Uterus (tissue), 3 donors: ENCODE measurements at regions not wholly inside any gene's neighbourhood (a gene's known extent, or its start where the extent isn't known, plus 50 kb on each side); places are given as distances from the start of the nearest gene placed in this dataset.

Experiments used
- DNase-seq, 2 donors: peaks; one replicate each; pipeline ENCODE4 v3.0.0-alpha.2; 2019 to 2020
- H3K27ac ChIP-seq, 2 donors: fragments of 200-600 bp; sonication (generic); 1 replicate in 1 of 2; 2 replicates in 1 of 2; pipeline ENCODE4 v1.5.1; 2016 to 2018
- H3K27me3 ChIP-seq, 2 donors: fragments of 200-600 bp; sonication (generic); one replicate each; pipeline ENCODE4 v1.5.1; 2018 to 2019; ENCODE audit warnings: control low read depth in 1 of 2
- H3K36me3 ChIP-seq, 2 donors: fragments of 200-600 bp; sonication (generic); one replicate each; pipeline ENCODE4 v1.5.1; 2019; ENCODE audit warnings: control low read depth in 1 of 2
- H3K4me1 ChIP-seq, 2 donors: fragments of 200-600 bp; sonication (generic); one replicate each; pipeline ENCODE4 v1.5.1; 2018 to 2019; ENCODE audit warnings: control low read depth in 1 of 2
- H3K4me3 ChIP-seq, 2 donors: fragments of 200-600 bp; sonication (generic); 1 replicate in 1 of 2; 2 replicates in 1 of 2; pipeline ENCODE4 v1.5.1; 2018 to 2019; ENCODE audit warnings: mild to moderate bottlenecking in 1 of 2
- H3K9me3 ChIP-seq, 2 donors: fragments of 200-600 bp; sonication (generic); one replicate each; pipeline ENCODE4 v1.5.1; 2019; ENCODE audit warnings: control low read depth in 1 of 2
- CTCF ChIP-seq, 4 experiments: fragments of 200-600 bp in 2 of 4; fragments of 450-650 bp in 2 of 4; sonication (generic) in 2 of 4; IDR thresholded peaks; one replicate each; pipeline ENCODE4 v1.5.1; 2016 to 2019; ENCODE audit warnings: antibody characterized with exemption in 4 of 4, mild to moderate bottlenecking in 2 of 4, moderate library complexity in 1 of 4
- POLR2A ChIP-seq, 2 donors: fragments of 450-650 bp; IDR thresholded peaks; one replicate each; pipeline ENCODE4 v1.6.1; 2016; ENCODE audit warnings: antibody characterized with exemption in 2 of 2, mild to moderate bottlenecking in 1 of 2, moderate library complexity in 1 of 2
- intact Hi-C: fragments of 100-400 bp; cut with DNase I; formaldehyde crosslinking; loops from one replicate; pipeline ENCODE4 v1.15.1; 2023; ENCODE audit warnings: low total_unique reads
- donor health status: DM: yes; HTN: yes; CAD: no.

- intact Hi-C loops, result no loop called here
- no peak for TF ChIP-seq CTCF (IDR thresholded peaks at IDR 0.05)
- no peak for TF ChIP-seq POLR2A (IDR thresholded peaks at IDR 0.05)
- DNase-seq, result no peak
- H3K27ac ChIP-seq, result no peak overlapping the region
- no peaks in the 10 kb centered on the region for H3K9me3 ChIP-seq
- no peaks in the 10 kb centered on the region for H3K4me1 ChIP-seq
- no peaks in the 10 kb centered on the region for H3K36me3 ChIP-seq
- no peak overlapping the region for H3K4me3 ChIP-seq
- peaks cover 0 to 4% of the 10 kb centered on the region in 2 donors for H3K27me3 ChIP-seq
These were observed 542.5 kb downstream of the GATA3 start for GRCh38 chr10:8596929-8597472.

- TF ChIP-seq CTCF (IDR thresholded peaks at IDR 0.05), result no peak
- TF ChIP-seq POLR2A (IDR thresholded peaks at IDR 0.05), result no peak
- intact Hi-C loops, result no loop called here
- H3K4me1 ChIP-seq, result no peaks in the 10 kb centered on the region
- no peak overlapping the region for H3K4me3 ChIP-seq
- H3K36me3 ChIP-seq, result no peaks in the 10 kb centered on the region
- no peak overlapping the region for H3K27ac ChIP-seq
- H3K9me3 ChIP-seq, result no peaks in the 10 kb centered on the region
- no peaks in the 10 kb centered on the region for H3K27me3 ChIP-seq
- DNase-seq, result no peak
These were observed 545.7 kb downstream of the GATA3 start for GRCh38 chr10:8600192-8600591.

GRCh38 chr10:8602821-8603220, 548.3 kb downstream of the GATA3 start:
- Histone ChIP-seq H3K4me3 (no peak overlapping the region), H3K36me3 (peaks cover 0 to 1% of the 10 kb centered on the region in 2 donors), H3K9me3 (no peaks in the 10 kb centered on the region), H3K27ac (no peak overlapping the region), H3K4me1 (no peaks in the 10 kb centered on the region), H3K27me3 (no peaks in the 10 kb centered on the region)
- intact Hi-C loops, result no loop called here
- no peak for DNase-seq
- no peak for TF ChIP-seq POLR2A (IDR thresholded peaks at IDR 0.05)
- no peak for TF ChIP-seq CTCF (IDR thresholded peaks at IDR 0.05)

- DNase-seq, result no peak
- Histone ChIP-seq H3K4me3 (no peak overlapping the region), H3K36me3 (no peaks in the 10 kb centered on the region), H3K27ac (no peak overlapping the region), H3K27me3 (no peaks in the 10 kb centered on the region), H3K9me3 (no peaks in the 10 kb centered on the region), H3K4me1 (no peaks in the 10 kb centered on the region)
- intact Hi-C loops, result no loop called here
- TF ChIP-seq CTCF (IDR thresholded peaks at IDR 0.05) (no peak), POLR2A (IDR thresholded peaks at IDR 0.05) (no peak)
These were observed 559.6 kb downstream of the GATA3 start for GRCh38 chr10:8614054-8614565.

- no peaks in the 10 kb centered on the region for H3K4me1 ChIP-seq
- no peaks in the 10 kb centered on the region for H3K27me3 ChIP-seq
- DNase-seq, result no peak
These were observed 560.6 kb downstream of the GATA3 start for GRCh38 chr10:8615118-8615517.

More at GRCh38 chr10:8615118-8615517, 560.6 kb downstream of the GATA3 start:
- intact Hi-C loops, result no loop called here
- Histone ChIP-seq H3K9me3 (no peaks in the 10 kb centered on the region), H3K36me3 (no peaks in the 10 kb centered on the region), H3K4me3 (no peak overlapping the region), H3K27ac (no peak overlapping the region)
- no peak for TF ChIP-seq POLR2A (IDR thresholded peaks at IDR 0.05)
- no peak for TF ChIP-seq CTCF (IDR thresholded peaks at IDR 0.05)
